ENCODE measurements at regions not wholly inside any gene's neighbourhood (a gene's known extent, or its start where the extent isn't known, plus 50 kb on each side); places are given as distances from the start of the nearest gene placed in this dataset.
A peak's percentile ranks its signal among the peaks of the same experiment; 100 is the strongest.
"Not testable (repeated sequence)": the region's sequence is repeated elsewhere in the genome, so short reads cannot be mapped to it uniquely, and the experiment has no call there.

DNA sequence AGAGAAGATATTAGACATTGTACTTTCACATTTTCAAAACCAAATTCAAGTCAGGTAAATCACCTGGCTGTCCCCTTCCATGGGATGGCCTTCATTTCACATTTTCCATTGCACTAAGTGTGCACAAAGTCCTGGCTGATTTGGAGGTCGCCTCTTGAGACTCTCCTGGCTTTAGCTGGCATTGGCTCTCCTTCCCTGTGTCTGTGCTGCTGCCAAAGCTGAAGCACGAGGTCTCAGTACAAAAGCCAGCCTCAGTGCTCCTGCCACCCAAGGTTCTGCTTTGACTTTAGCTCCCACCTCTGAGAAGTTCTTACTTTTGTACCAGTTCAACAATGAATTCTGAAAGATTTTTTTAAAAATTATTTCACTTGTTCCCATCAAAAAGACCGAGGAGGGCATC, 289.2 kb upstream of the CNR1 start:
- DNase-seq (ENCODE audit: low read depth), result no peak

- DNase-seq (ENCODE audit: low read depth), result no peak
Measured at GRCh38 chr6:88454658-88455057, 288.5 kb upstream of the CNR1 start.

GRCh38 chr6:88449770-88450169, 283.6 kb upstream of the CNR1 start:
- DNase-seq (ENCODE audit: low read depth), result peak; percentile 6

GRCh38 chr6:88445188-88445965, 279.2 kb upstream of the CNR1 start:
- no peak for DNase-seq (ENCODE audit: low read depth)

GRCh38 chr6:88443554-88443953, 277.4 kb upstream of the CNR1 start:
- no peak for DNase-seq (ENCODE audit: low read depth)

DNA sequence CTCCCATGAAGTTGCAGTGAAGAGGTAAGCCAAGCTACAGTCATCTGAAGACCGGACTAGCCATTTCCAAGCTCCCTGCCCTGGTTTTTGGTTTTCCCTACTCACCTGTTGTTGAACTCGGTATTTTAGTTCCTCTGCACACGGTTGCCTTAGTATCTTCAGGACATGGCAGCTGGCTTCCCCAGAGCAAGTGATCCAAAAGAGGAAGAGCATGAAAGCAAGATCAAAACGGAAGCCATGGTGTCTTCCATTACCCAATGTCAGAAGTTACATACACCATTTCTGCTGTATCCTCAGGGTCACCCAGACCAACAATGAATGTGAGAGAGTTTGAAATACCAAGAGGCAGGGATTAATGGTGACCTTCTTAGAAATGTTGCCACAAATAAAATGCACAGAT, 276.6 kb upstream of the CNR1 start:
- DNase-seq (ENCODE audit: low read depth), result no peak

DNA sequence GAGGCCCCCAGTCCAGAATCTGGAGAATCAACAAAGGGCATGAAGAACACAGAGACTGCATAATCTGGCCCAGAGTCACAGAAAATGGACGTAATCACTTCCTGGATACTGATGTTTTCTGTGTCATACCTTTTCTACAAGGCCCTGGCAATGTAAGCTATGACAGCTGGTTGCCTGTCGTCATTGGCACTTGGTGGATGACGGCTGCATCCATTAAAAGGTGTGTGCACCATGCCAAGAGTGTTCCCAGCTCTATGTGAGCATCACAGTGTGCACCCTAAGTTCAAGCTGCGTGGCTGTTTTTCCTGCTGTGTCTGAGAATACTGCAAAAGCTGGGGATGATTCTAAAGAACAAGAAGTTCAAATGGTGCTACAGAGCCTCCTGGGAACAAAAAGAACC, 275.2 kb upstream of the CNR1 start:
- DNase-seq (ENCODE audit: low read depth), result no peak

DNA sequence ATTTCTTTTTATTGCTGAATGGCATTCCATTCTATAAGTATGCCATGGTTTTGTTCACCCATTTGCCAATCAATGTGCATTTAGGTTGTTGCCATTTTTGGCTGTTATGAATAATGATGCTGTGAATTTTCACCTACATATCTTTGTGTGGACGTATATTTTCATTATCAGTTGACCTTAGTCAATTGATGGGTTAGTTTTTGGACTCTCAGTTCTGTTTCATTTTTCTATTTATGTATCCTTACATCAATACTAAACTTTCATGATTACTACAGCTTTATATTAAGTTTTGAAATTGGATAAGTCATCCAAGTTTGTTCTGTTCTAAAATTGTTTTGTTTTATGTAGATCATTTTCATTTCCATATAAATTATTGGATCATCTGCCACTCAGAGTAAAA, 261.9 kb upstream of the CNR1 start:
- DNase-seq (ENCODE audit: low read depth), result no peak

DNA sequence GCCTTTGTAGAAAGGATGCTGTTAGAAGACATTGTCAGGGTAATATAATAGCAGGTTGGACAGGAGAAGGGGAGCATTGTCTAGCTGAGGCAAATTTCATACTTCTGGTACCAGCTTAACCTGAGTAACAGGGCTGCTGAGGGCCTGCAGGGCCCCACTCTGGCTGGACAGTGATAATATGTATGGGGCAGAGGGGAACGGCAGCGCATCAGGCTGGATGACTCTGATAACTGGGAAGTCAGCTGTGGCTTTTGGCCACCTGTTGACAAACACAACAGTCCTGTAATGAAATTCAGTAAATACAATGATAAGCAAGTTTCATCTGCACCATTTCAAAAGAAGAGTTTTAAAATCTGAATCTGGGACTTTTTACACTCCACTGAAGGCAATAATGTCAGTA, 259.9 kb upstream of the CNR1 start:
- no peak for DNase-seq (ENCODE audit: low read depth)

GRCh38 chr6:88422831-88423230, 256.7 kb upstream of the CNR1 start:
- DNase-seq (ENCODE audit: low read depth), result no peak

- not testable (repeated sequence) for DNase-seq (ENCODE audit: low read depth)
Measured at GRCh38 chr6:88420967-88421488, 254.9 kb upstream of the CNR1 start.

DNA sequence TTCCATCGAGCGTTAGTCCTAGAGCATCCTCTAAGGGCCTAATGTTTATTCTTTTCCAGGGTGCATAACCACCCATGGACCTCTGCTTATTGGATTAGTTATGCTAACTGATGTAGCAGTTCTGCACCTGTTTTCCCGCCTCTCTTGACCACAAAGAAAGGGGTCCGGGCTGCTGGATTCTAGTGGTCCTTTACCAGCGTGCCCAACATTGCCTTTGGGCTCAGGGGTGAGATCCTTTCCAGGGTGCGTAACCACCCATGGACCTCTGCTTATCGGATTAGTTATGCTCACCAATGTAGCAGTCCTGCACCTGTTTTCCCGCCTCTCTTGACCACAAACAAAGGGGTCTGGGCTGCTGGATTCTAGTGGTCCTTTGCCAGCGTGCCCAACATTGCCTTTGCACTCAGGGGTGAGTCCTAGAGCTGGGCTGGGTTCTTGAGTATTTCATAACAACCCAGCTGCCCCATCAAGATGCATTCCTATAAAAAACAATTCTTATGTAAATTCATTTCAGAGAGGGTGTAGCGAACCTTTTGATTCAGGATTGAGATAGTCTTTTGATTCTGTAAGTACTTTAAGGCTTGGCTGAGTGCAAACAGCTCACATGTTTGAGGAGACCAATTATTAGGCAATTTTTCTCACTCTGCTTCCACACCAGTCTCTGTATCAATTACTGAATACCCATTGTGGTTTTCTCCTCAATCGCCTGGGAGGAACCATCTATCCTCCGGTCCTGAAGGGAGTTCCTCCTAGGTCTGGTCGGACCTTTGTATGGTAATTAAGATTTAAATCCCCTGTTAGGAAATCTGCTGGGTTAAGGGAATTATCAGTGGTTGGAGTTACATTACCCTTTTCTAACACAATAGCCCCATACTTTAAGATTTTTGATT, 253.0 kb upstream of the CNR1 start:
- not testable (repeated sequence) for DNase-seq (ENCODE audit: low read depth)

DNA sequence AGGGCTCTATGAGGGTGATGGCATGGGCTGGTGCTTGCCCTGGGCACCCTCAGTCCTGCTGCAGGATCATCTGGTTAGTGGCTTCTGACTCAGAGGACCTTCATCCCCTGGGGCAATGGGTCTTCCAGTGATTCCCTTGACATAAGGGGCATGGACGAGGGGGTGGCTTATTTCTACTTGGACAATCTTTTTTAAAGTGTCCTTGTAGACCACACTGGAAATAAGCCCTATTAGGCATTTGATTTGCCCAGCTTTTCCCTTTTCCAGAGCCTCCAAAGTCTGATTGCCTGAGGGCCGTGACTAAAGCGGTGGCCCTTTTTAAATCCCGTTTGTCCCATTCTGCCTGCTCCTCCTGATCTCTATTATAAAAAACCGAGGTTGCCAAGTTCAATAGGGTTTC, 251.2 kb upstream of the CNR1 start:
- DNase-seq (ENCODE audit: low read depth), result not testable (repeated sequence)

DNA sequence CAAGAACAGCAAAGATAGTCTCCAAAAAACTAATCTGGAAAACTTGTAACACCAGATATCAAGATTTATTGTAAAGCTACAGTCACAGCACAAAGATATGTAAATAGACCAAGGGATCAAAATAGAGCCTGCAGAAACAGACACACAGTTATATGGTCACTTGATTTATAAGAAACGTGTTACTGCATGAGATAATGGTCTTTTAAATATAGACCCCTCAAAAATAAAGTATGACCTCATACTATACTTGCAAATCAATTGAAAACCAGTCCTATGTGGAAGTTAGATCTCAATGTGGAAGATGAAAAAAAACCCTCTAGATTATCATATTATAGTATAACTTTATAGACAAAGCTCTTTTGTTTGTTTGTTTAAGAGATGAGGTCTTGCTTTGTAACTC, 247.3 kb upstream of the CNR1 start:
- DNase-seq (ENCODE audit: low read depth), result no peak

DNA sequence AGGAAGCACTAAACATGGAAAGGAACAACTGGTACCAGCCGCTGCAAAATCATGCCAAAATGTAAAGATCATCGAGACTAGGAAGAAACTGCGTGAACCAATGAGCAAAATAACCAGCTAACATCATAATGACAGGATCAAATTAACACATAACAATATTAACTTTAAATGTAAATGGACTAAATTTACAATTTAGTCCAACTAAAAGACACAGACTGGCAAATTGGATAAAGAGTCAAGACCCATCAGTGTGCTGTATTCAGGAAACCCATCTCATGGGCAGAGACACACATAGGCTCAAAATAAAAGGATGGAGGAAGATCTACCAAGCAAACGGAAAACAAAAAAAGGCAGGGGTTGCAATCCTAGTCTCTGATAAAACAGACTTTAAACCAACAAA, 242.2 kb upstream of the CNR1 start:
- not testable (repeated sequence) for DNase-seq (ENCODE audit: low read depth)

DNA sequence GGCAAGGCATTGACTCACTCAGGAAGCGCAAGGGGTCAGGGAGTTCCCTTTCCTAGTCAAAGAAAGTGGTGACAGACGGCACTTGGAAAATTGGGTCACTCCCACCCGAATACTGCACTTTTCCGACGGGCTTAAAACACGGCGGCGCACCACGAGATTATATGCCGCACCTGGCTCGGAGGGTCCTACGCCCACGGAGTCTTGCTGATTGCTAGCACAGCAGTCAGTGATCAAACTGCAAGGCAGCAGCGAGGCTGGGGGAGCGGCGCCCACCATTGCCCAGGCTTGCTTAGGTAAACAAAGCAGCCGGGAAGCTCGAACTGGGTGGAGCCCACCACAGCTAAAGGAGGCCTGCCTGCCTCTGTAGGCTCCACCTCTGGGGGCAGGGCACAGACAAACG, 240.5 kb upstream of the CNR1 start:
- DNase-seq (ENCODE audit: low read depth), result not testable (repeated sequence)

DNA sequence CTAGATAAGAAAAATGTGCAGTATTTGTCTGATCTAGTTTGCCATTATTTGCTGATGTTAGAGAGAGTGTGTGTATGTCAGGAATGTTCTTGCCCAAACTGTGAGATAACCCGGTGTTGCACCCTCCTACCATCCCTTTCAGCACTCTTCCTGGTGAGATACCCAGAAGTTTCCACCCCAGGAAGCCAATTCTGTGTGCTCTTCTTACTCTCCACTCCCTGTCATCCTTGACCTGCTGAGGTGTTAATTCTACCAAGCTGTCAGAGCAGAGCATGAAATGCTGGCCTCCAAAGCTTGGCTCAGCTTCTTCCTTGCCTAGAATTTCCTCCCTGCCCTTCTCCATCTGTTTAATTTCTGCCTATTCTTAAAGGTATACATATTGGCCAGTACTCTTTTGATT, 237.3 kb upstream of the CNR1 start:
- DNase-seq (ENCODE audit: low read depth), result peak; percentile 2

- no peak for DNase-seq (ENCODE audit: low read depth)
Measured at GRCh38 chr6:88402909-88403308, 236.8 kb upstream of the CNR1 start.

- not testable (repeated sequence) for DNase-seq (ENCODE audit: low read depth)
Measured at GRCh38 chr6:88390998-88391397, 224.9 kb upstream of the CNR1 start.

DNA sequence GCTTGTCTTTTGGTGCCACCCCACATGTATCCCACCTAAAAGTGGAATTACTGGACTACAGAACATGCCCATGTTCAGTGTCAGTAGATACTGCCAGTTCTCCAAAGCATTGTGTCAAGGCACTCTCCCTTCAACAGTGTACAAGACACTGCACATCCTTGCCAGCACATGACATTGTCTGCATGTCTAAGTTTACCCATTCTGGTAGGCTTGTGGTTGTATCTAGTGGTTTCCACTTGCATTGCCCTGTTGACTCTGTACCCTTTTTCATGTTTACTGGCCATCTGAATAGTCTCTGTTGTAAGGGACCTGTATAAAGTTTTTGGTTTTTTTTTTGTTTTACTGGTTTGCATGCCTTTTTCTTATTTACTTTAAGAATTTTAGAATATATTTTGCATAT, 222.4 kb upstream of the CNR1 start:
- DNase-seq (ENCODE audit: low read depth), result no peak

GRCh38 chr6:88386167-88386566, 220.0 kb upstream of the CNR1 start:
- no peak for DNase-seq (ENCODE audit: low read depth)

- DNase-seq (ENCODE audit: low read depth), result no peak
Measured at GRCh38 chr6:88383183-88383582, 217.0 kb upstream of the CNR1 start.

- no peak for DNase-seq (ENCODE audit: low read depth)
Measured at GRCh38 chr6:88381289-88381642, 215.1 kb upstream of the CNR1 start.
